HG03521 (cell line): ENCODE measurements at regions not wholly inside any gene's neighbourhood (a gene's known extent, or its start where the extent isn't known, plus 50 kb on each side); places are given as distances from the start of the nearest gene placed in this dataset.
"Not testable (repeated sequence)": the region's sequence is repeated elsewhere in the genome, so short reads cannot be mapped to it uniquely, and the experiment has no call there.

ENCODE experiments used
- ATAC-seq: cut with Tn5 transposase; IDR thresholded peaks from one replicate; pipeline ENCODE4 v1.9.1; 2021; ENCODE audit warnings: mild to moderate bottlenecking, moderate library complexity; ENCODE audit not compliant: unreplicated experiment

- ATAC-seq = no peak
Observed at GRCh38 chr4:162761965-162762364, 404.7 kb downstream of the NAF1 start.

GRCh38 chr4:162740228-162740627, 426.5 kb downstream of the NAF1 start:
- not testable (repeated sequence) for ATAC-seq

- not testable (repeated sequence) for ATAC-seq
Observed at GRCh38 chr4:162739596-162739995, 427.1 kb downstream of the NAF1 start.

GRCh38 chr4:162732876-162733275, 433.8 kb downstream of the NAF1 start:
- no peak for ATAC-seq

GRCh38 chr4:162727766-162728165, 438.9 kb downstream of the NAF1 start:
- no peak for ATAC-seq

- ATAC-seq = no peak
Observed at GRCh38 chr4:162727232-162727631, 439.5 kb downstream of the NAF1 start.

GRCh38 chr4:162715401-162715800, 451.3 kb downstream of the NAF1 start:
- no peak for ATAC-seq

- no peak for ATAC-seq
Observed at GRCh38 chr4:162707962-162708361, 458.7 kb downstream of the NAF1 start.

- ATAC-seq = no peak
Observed at GRCh38 chr4:162706632-162707031, 460.1 kb downstream of the NAF1 start.

- no peak for ATAC-seq
Observed at GRCh38 chr4:162706051-162706450, 460.6 kb downstream of the NAF1 start.

GRCh38 chr4:162705130-162705803, 461.4 kb downstream of the NAF1 start:
- ATAC-seq = no peak

GRCh38 chr4:162700815-162701361, 465.8 kb downstream of the NAF1 start:
- ATAC-seq = no peak

- ATAC-seq = no peak
Observed at GRCh38 chr4:162700358-162700757, 466.3 kb downstream of the NAF1 start.

- ATAC-seq = no peak
Observed at GRCh38 chr4:162699629-162700028, 467.1 kb downstream of the NAF1 start.

- ATAC-seq = no peak
Observed at GRCh38 chr4:162685410-162685809, 481.3 kb downstream of the NAF1 start.

- ATAC-seq = no peak
Observed at GRCh38 chr4:162684998-162685397, 481.7 kb downstream of the NAF1 start.

- ATAC-seq = peak; percentile 23
Observed at GRCh38 chr4:162684371-162684700, 482.4 kb downstream of the NAF1 start.

GRCh38 chr4:162683659-162684370, 482.9 kb downstream of the NAF1 start:
- ATAC-seq = peak; percentile 54

- ATAC-seq = no peak
Observed at GRCh38 chr4:162682651-162683050, 484.0 kb downstream of the NAF1 start.

- no peak for ATAC-seq
Observed at GRCh38 chr4:162681212-162681611, 485.5 kb downstream of the NAF1 start.

GRCh38 chr4:162675661-162676060, 491.0 kb downstream of the NAF1 start:
- ATAC-seq = no peak

- ATAC-seq = no peak
Observed at GRCh38 chr4:162661913-162662312, 498.1 kb upstream of the FSTL5 start.
